Kidney epithelial cell (primary cell): ENCODE measurements at regions not wholly inside any gene's neighbourhood (a gene's known extent, or its start where the extent isn't known, plus 50 kb on each side); places are given as distances from the start of the nearest gene placed in this dataset.

Source experiments
- DNase-seq: peaks from one replicate; pipeline ENCODE4 v3.0.0-alpha.2; 2010; ENCODE audit warnings: low read depth
- H3K27me3 ChIP-seq: 2 replicates; pipeline ENCODE4 v1.6.0; 2011; ENCODE audit warnings: low read length; ENCODE audit not compliant: control insufficient read depth, insufficient read depth
- H3K36me3 ChIP-seq: 2 replicates; pipeline ENCODE4 v1.5.1; 2011; ENCODE audit warnings: low read length; ENCODE audit not compliant: control insufficient read depth, insufficient read depth
- H3K4me3 ChIP-seq: 2 replicates; pipeline ENCODE4 v1.5.1; 2011; ENCODE audit warnings: low read depth, mild to moderate bottlenecking, control low read depth, low read length
- CTCF ChIP-seq: IDR thresholded peaks from 2 replicates; pipeline ENCODE4 v1.5.1; 2011; ENCODE audit warnings: mild to moderate bottlenecking, moderate library complexity, low read length, control low read depth, inconsistent platforms; ENCODE audit not compliant: insufficient read depth, poor library complexity, severe bottlenecking

GRCh38 chr15:94777037-94777436 lies 545.7 kb downstream of the MCTP2 start:
- TF ChIP-seq CTCF, result no peak
- no peak for DNase-seq
- no peak overlapping the region for H3K4me3 ChIP-seq
- no peaks in the 10 kb centered on the region for H3K36me3 ChIP-seq
- no peaks in the 10 kb centered on the region for H3K27me3 ChIP-seq

GRCh38 chr15:94778840-94779239 lies 547.5 kb downstream of the MCTP2 start:
- Histone ChIP-seq H3K4me3 (no peak overlapping the region), H3K36me3 (no peaks in the 10 kb centered on the region), H3K27me3 (no peaks in the 10 kb centered on the region)
- DNase-seq, result no peak
- TF ChIP-seq CTCF, result no peak

GRCh38 chr15:94780166-94780565 lies 548.8 kb downstream of the MCTP2 start:
- Histone ChIP-seq H3K4me3 (no peak overlapping the region), H3K27me3 (no peaks in the 10 kb centered on the region), H3K36me3 (no peaks in the 10 kb centered on the region)
- TF ChIP-seq CTCF, result no peak
- DNase-seq, result no peak

- H3K36me3 ChIP-seq, result no peaks in the 10 kb centered on the region
- DNase-seq, result no peak
- TF ChIP-seq CTCF, result no peak
- no peak overlapping the region for H3K4me3 ChIP-seq
- no peaks in the 10 kb centered on the region for H3K27me3 ChIP-seq
These were observed 553.7 kb downstream of the MCTP2 start for GRCh38 chr15:94785091-94785490.

- H3K36me3 ChIP-seq, result no peaks in the 10 kb centered on the region
- no peak for DNase-seq
- no peak for TF ChIP-seq CTCF
- no peaks in the 10 kb centered on the region for H3K27me3 ChIP-seq
- H3K4me3 ChIP-seq, result no peak overlapping the region
These were observed 559.6 kb downstream of the MCTP2 start for GRCh38 chr15:94791008-94791407.

GRCh38 chr15:94791510-94791909 lies 560.1 kb downstream of the MCTP2 start:
- Histone ChIP-seq H3K4me3 (no peak overlapping the region), H3K36me3 (no peaks in the 10 kb centered on the region), H3K27me3 (no peaks in the 10 kb centered on the region)
- no peak for TF ChIP-seq CTCF
- no peak for DNase-seq
